ENCODE measurements at regions not wholly inside any gene's neighbourhood (a gene's known extent, or its start where the extent isn't known, plus 50 kb on each side); places are given as distances from the start of the nearest gene placed in this dataset.

DNA sequence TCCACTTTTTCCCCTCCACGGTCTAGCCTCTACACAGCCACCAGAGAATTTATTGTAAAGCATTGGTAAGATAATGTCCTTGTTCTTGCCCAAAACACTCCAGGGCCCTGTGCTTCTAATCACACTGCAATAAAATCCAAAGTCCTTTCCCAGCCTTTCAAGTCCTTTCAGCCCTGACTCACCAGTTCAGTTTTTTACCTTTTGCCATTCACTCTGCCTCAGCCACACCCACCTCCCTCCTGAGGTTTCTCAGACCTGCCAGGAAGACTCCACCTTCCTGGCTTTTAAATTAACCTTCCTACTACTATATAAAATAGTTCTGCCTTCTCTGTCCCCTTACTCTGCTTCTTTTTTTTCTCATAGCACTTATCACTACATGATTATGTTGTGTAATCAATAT, 91.0 kb upstream of the ARHGAP32 start:
- H3K4me3 ChIP-seq (ENCODE audit: low read depth, low read length) = no peak overlapping the region
- TF ChIP-seq, protein P1, sequence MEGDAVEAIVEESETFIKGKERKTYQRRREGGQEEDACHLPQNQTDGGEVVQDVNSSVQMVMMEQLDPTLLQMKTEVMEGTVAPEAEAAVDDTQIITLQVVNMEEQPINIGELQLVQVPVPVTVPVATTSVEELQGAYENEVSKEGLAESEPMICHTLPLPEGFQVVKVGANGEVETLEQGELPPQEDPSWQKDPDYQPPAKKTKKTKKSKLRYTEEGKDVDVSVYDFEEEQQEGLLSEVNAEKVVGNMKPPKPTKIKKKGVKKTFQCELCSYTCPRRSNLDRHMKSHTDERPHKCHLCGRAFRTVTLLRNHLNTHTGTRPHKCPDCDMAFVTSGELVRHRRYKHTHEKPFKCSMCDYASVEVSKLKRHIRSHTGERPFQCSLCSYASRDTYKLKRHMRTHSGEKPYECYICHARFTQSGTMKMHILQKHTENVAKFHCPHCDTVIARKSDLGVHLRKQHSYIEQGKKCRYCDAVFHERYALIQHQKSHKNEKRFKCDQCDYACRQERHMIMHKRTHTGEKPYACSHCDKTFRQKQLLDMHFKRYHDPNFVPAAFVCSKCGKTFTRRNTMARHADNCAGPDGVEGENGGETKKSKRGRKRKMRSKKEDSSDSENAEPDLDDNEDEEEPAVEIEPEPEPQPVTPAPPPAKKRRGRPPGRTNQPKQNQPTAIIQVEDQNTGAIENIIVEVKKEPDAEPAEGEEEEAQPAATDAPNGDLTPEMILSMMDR (IDR thresholded peaks at IDR 0.05; ENCODE audit: low read depth, low read length) = no peak

DNA sequence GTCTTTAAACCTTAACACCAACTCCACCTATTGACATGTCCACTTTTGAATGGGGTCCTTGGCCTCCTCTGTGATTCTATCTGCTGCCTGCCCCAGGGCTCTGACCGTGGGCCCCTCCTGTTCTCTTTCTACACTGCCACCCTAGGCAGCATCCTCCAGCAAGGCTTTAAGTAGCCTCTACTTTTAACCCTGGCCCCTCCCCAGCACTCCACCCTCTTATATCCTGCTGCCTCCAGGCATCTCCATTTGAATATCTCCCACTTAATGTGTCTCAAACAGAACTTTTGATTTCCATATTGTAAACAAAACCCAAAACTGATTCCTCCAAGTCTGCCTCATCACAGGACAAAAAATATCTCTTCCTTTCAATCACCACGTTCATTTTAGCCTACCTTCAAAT, 90.5 kb upstream of the ARHGAP32 start:
- TF ChIP-seq, protein P1 (IDR thresholded peaks at IDR 0.05; ENCODE audit: low read depth, low read length) = no peak
- no peak overlapping the region for H3K4me3 ChIP-seq (ENCODE audit: low read depth, low read length)

DNA sequence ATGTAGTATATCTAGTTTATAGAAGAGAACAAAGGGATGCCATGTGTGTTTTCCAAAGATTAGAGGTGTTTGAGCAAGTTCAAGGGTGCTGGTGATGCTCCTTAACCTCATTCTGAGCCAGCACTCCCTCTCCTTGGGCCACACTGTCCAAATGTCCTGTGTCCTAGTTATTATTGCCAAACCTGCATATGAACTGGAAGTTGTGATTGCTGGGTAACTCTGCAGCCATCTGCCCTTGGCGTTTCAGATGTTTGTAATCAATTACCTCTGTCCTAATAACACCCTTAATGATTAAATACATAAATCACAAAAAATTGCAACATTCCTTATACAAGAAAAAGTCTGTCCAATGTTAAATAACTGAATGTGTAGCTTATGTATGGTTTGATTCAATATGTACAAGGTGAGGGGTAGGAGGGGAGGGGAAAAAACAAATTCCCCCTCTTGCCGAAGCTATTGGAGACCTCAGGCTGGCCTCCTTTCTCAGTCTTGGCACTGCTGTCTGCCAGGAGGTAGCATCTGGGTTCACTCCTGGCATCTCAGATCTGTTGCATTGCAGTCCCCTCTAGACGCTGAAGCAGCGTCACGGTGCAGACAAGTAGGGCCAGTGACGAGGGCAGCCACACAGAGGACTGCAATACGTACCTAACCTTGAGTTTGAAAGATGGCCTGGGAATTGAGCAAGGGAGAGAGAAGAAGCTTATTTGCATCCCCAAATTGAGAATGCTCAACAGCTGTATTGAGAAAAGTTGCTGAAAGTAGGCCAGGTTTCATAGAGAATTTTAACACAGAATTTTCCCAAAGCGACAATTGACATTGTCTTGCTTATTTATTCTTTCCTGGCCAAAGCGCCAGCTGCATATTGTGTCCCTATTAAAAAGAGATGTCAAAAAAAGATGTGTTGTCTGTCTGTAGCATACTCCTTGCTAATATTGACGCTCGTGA, 89.6 kb upstream of the ARHGAP32 start:
- TF ChIP-seq, protein P1 (IDR thresholded peaks at IDR 0.05; ENCODE audit: low read depth, low read length) = no peak
- H3K4me3 ChIP-seq (ENCODE audit: low read depth, low read length) = no peak overlapping the region

DNA sequence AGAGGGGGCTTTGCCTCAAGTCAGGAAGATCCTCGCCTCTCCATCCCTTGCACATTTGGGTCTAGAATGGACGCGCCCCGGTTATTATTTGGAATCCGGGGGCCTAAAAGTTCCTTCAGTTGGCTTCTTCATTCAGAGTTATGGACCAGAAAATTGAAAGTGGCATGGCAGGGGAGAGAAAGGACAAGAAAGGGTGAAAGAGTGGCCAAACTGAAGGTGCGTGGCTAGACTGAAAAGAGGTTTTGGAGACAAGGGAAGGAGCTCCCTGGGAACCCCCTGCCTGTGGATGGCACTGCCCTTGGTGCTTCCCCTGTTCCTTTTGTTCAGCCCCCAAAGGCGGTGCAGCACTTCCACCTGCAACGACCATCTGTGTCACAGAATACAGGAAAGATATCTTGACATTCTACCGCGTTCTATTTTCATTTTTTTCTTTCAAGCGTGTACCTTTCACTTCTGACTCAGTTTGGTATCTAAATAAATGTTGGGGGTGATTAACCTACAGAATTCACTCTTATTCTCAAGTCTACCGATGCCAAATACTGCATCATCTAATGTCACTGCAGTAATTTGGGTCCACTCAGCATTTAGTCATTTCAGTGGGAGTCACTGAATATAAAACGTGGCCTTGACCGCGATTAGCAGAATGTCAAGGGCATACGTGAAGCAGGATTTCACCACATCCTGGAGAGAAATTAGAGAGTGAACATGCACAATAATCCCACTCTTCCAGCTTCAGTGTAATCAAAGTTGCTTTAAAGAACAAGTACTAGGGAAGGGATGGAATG, 88.1 kb upstream of the ARHGAP32 start:
- peak overlapping the region; percentile 66 for H3K4me3 ChIP-seq (ENCODE audit: low read depth, low read length)
- TF ChIP-seq, protein P1 (IDR thresholded peaks at IDR 0.05; ENCODE audit: low read depth, low read length) = no peak

DNA sequence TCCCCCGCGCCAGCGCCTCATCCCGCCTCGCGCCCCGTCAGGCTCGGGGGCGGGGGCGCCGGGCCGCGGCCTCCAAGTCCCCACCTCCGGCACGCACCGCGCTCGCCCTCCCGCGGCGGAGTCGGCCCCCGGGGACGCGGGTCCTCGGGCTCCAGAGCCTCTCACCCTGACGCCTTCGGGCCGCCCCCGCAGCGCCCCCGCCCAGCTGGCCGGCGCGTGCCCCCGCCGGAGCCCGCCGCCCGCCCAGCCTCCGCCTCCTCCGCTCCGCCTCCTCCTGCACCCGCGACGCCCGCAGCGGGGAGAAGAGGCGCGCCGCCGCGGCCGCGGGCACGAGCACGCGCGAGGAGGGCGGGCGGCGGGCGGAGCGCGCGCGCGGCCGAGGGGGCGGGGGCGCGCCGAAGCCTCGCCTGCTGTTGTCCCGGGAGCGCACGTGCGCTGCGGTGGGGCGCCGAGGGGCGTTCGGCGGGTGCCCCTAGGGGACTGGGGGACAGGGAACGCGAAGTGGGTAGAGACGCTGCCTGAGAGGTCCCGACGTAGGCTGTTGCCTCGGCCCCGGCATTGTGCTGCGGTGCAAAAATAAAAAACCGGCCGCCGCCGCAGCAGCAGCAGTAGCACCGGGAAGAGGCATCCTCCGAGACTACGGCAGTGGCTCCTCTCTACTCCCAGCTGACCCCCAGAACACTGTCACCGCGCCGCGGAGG, 87.4 kb upstream of the ARHGAP32 start:
- peak overlapping the region; percentile 66 for H3K4me3 ChIP-seq (ENCODE audit: low read depth, low read length)
- TF ChIP-seq, protein P1 (IDR thresholded peaks at IDR 0.05; ENCODE audit: low read depth, low read length) = no peak

DNA sequence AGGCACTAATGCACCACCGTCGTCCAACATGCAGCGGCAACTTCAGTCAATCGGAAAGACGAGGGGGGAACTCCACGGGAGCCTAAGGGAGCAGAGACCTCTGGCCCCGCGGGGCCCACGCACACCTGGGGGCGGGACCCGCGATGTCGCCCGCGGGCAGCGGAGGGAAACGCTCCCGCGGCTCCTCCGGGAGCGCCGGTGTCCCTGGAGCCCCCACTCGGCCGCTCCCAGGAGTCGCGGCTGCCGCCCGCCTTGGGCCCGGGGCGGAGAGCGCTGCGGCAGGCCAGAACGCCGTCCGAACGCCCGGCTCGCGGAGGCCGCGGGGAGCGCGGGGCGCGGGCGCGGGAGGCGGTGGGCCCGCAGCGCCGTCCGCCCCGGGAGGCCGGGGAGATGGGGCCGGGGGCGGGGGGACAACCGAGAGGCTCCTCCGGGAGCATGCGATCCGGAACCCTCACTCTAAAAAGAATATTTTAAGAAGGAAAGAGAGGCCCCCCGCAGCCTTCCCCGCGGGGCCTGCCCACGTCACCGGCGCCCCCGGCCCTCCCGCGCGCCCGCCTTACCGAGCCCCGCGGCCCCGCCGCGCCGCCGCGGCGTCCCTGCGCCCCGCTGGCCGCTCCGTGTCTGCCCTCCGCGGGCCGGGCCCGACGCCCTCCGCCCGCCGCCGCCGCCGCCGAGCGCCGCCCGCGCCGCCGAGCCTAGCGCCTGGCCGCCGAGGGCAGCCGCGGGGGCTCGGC, 86.6 kb upstream of the ARHGAP32 start:
- peak overlapping the region; percentile 74 for H3K4me3 ChIP-seq (ENCODE audit: low read depth, low read length)
- TF ChIP-seq, protein P1 (IDR thresholded peaks at IDR 0.05; ENCODE audit: low read depth, low read length) = no peak
